HG03342 (cell line): ENCODE measurements at regions not wholly inside any gene's neighbourhood (a gene's known extent, or its start where the extent isn't known, plus 50 kb on each side); places are given as distances from the start of the nearest gene placed in this dataset.

Source experiments
- ATAC-seq: cut with Tn5 transposase; IDR thresholded peaks from one replicate; pipeline ENCODE4 v1.9.1; 2021; ENCODE audit warnings: mild to moderate bottlenecking, moderate library complexity; ENCODE audit not compliant: unreplicated experiment

DNA sequence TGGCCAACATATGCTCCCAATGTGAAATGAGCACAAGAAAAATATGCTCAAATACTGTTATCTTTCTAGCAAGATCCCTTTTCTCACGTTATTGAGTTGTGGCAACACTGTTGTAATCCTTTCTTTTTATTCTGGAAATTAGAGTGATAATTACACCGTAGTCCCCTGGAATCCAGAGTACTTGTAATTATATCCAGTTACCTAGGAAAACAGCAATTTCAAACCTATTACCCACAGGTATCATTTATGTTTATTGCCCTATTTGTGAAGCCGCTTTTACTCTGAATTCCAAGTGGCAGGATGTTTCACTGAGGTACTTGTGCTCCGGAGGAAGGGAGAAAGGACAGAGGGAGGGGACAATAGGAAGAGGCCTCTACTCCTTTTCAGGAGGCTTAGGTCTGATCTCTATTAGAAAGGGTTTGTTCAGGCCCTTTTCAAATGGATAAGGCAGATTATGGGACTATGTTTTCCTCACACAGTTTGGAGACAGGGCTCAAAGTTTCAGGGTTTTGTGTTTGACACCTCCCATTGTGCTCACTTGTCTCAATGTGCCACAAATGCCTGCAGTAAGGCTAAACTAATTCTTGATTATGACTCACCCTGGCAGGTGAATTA is 646.6 kb downstream of the TUSC7 start:
- ATAC-seq, result no peak

GRCh38 chr3:117358717-117359314 is 649.2 kb downstream of the TUSC7 start:
- ATAC-seq, result no peak

DNA sequence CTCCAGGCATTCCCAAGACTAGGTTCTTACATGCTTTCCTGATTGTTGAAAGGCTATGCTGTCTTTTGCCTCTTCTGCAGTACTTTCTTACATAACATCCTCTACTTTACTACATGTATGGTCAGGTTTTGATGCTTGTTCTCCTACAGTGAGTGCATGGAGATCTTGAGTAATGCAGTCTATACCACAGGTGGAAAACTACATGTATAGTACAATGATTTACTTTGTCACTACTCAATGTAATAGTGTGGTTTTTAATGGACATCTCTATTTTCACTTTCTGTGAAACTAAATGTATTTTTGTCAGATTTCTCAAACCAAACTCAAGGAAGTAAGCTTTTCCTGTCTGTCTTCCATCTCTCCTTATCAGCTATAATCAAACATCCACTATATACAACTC is 657.0 kb downstream of the TUSC7 start:
- peak; percentile 56 for ATAC-seq

GRCh38 chr3:117367861-117368260 is 658.3 kb downstream of the TUSC7 start:
- no peak for ATAC-seq

- ATAC-seq, result no peak
These were observed 671.1 kb downstream of the TUSC7 start for GRCh38 chr3:117380631-117381030.

DNA sequence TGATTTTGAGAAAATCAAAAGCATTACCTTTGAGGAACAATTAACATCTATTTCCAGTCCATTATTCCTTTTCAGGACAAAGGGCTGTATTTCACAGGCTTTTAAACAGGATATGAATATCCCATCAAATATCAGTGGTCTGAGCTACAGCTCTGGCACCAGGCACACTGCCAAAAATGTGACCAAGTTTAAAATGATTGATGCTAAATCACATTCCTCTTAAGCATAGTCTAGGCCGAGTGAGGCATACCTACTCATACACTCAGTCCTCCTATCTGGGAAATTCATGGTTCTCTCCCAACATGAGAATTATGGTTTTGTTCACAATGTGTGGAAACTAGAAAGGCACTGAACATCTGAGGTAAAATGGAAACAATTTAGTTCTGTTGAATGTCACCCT is 683.5 kb downstream of the TUSC7 start:
- no peak for ATAC-seq

DNA sequence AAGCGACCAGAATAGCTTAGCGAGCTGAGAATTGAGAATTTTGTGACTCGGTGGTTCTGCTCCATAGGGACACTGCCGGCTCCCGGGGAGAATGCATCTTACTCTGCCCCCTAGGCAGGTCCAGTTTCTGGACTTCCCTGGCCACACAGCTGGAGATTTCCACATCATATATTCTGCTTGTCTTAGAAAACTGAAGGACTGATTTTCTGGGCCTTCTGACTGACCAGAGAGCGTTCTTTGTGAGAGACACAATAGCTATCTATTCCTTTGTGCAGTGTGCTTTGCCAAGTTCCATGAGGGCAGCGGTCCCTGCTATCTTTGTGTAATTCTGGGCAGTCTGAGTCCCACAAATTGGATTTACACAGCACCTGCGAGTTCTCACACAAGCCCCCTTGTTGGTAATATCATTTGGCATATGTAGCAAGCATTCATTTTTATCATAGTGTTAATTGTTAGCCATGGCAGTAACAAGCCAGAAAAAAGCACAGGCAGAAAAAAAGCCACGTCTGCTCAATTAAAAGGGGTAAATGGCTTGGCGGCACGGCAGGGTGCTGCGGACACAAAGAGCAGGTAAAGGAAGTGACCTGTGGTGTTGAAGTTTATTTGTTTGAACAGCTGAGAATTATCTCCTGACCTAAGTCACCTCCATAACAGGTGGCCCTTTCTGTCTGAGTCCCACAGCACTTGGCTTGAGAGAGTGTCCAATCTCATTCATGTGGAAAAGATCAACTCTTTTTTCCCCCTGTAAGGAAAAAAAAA is 688.7 kb downstream of the TUSC7 start:
- ATAC-seq, result no peak

DNA sequence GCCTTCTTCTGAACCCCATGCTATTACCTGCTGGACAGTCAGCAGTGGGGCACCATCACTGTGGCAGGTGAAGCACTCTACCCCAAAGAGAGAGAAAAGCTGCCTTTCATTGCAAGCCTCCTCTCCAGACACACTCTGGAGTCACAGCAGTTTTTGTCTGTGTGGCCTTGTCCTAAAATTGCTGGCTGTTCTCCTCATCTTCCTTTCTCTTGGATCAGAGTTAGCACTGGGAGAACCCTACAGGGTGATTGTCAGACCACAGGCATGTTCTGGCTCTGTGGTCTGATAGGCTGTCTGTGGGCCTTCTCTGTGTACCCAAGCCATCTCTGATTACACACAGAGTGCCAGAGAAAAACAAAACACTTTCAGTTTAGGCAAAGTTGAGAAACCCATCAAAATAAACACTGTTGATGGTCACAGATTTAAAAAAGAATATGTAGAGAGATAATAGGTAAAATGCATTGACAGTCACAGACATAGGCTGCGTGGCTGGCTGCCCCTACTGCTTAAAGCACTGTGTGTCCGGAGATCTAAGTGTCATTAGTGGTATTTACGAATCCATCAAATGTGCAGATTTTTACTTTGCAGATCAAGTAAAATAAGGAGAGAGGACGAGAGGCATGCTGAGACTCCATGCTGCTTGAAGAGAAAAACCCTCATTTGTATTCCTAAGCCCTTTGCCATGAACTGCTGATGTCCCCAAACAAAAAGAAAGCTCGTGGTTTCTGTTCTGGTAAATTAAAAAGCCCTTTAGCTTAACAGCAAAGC is 689.9 kb downstream of the TUSC7 start:
- ATAC-seq, result no peak

DNA sequence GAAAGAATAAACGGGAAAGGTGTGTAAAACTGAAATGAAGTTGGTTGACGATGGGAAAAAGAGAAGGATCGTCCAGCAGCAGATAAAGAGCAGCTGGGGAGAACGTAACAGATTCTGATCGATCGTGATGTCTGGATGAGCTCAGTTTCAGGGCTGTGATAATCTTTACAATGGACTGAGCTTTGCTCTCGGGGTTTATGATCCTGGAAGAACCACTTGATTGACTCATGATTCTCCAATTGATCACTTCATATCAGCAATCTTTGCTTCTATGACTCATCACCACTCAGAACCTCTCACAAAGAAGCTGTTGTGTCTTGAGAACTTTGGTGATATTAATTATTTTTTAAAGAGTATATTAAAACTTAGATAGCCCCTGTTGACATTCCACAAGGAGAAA is 690.7 kb downstream of the TUSC7 start:
- no peak for ATAC-seq

GRCh38 chr3:117404141-117404540 is 694.6 kb downstream of the TUSC7 start:
- ATAC-seq, result no peak

- ATAC-seq, result no peak
These were observed 695.2 kb downstream of the TUSC7 start for GRCh38 chr3:117404730-117405129.

DNA sequence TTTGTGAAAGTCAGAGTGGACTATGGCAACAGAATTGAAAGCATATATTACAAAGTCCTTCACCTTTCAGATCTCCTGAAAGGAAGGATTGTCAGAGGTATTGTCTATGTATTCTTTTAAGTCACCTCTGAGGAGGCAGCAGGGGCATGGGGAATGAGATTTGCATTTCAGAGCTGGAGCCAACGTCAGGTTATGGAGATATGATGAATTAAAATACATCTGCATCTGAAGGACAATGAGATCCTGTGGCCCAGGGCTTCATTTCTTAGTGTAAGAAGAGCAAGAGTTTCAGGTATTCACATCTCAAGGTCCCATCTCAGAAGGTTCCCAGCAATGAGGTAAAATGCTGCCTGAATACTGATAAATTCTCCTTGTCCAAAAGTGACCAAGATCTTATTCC is 695.8 kb downstream of the TUSC7 start:
- no peak for ATAC-seq

DNA sequence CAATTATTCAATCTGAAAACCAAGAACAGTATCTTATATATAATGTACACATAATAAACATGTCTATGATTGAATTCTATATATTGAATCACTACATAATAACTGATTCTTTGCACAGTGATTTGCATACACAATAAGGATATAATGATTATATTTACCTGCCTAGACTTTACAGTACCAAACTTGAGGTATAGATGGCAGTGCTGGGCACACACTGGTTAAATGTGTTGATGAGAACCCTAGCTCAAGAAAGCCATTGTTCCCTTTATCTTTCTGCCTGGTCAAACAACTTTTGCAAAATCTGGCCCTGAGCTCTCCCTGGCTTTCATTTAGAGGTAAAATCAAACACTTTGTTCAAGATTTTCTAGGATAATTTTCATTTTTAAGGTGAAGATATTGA is 697.7 kb downstream of the TUSC7 start:
- ATAC-seq, result peak; percentile 83

DNA sequence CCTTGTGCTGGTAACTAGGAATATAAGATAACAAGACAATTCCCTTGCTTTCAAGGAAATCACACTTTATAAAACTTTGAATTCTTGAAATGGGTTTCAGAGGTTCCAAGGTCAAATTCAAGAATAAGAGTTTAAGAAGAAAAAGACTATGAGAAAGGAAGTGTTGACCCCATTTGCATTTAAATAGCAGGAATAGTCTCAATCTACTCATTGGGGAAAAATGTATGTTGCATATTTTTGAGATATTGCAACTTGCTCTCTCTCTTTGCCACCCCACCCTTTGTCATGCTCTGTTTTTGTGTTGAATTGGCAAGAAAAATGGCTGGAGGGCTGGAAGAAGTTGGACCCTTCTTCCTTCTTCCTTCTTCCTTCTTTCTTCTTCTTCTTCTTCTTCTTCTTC is 699.2 kb downstream of the TUSC7 start:
- ATAC-seq, result no peak

DNA sequence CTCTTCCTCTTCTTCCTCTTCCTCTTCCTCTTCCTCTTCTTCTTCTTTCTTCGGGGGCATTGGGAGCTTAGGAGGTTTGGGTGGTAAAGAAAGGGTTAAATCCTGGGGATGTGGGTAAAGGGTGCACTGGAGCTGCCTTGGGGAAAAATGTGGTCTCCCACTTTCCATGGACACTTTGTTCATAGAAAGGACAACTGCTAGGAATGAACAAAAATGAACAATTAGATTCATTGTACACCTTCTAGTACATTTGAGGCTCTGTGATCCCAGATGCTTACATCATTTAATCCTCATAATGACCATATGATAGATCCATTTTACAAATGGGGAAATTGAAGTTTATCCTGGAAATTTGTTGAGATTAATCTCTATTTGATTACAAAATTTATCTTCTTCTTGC is 699.7 kb downstream of the TUSC7 start:
- ATAC-seq, result no peak

DNA sequence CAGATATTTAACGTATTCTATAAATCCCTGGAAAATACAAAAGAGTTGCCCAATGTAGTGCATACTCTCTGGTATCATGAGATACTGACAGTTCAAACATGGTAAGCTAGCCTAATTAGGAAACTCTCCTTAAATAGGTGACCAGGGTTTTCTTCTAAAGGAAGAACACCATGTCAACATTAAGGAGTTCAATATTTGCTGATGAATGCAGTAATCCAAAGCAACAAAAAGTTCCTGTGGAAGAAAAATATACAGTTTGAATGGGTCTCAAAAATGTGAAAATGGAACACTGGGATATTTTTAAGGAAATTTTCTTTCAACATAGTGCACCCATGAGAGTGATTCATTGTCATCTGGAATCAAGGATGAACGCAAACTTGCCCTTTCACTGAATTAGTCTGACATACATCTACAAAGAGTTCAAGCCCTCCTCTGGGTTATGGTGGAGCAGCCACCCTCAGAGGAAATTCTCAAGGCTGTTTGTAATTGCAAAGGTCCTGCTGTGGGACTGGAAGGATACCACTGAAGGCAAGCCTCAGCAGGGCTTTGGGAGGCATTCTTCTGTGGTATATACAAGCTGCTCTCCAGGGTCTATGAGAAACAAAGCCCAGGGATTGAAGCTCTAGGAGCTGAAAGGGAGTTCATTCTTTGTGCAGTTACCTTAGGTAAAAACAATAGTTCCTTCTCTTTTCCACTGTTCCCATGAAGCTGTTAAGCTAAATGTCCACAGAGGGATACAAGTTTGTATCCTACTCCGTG is 700.3 kb downstream of the TUSC7 start:
- no peak for ATAC-seq

- ATAC-seq, result no peak
These were observed 702.4 kb downstream of the TUSC7 start for GRCh38 chr3:117411971-117412370.

- no peak for ATAC-seq
These were observed 707.8 kb downstream of the TUSC7 start for GRCh38 chr3:117417411-117417810.

DNA sequence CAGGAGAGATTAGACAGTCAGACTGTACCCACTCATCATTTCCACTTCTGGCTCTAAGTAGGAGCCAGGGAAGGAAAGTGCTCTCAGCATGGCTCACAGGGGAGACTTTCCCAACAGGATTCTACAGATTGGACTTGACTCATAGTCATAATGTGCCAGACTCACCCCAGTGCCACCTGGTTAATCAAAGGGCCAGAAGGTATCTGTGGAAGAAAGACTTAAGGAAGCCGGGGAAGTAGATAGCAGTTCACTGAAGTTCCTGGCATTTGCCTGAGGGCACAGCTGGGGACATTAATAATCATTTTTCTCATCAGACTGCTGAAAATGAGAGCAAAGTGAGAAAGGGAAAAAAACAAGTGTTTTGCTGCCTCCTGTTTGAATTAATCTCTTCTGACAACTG is 717.5 kb downstream of the TUSC7 start:
- ATAC-seq, result no peak

DNA sequence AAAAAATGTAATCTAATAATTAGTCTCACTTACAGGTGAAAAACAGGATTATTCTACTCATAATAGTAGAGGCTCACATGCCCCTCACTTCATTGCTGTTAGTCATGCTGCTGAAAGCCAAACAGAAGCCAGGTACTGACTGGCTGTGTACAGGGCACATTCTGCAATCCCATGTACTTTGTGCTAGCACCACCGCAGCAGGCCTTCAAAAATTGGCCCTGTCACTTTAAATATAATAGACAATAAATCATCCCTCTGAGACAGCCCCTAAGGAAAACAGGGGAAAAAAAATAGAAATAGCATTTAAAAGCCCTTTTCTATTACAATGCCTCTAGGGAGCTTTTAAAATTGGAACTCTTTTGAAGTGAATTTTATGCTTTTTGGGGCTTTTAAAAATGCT is 723.8 kb downstream of the TUSC7 start:
- ATAC-seq, result no peak
